MM.1S (cell line): ENCODE measurements at regions not wholly inside any gene's neighbourhood (a gene's known extent, or its start where the extent isn't known, plus 50 kb on each side); places are given as distances from the start of the nearest gene placed in this dataset.

ENCODE experiments used
- DNase-seq: peaks from one replicate; pipeline ENCODE4 v3.0.0-alpha.2; 2015
- H2AFZ ChIP-seq: fragments of 300-600 bp; sonication (generic); 2 replicates; pipeline ENCODE4 v1.6.0; 2016; ENCODE audit warnings: antibody characterized with exemption, low read length
- H3F3A ChIP-seq: fragments of 300-600 bp; sonication (generic); 2 replicates; pipeline ENCODE4 v1.6.1; 2016; ENCODE audit warnings: mild to moderate bottlenecking, antibody characterized with exemption, low read length, moderate library complexity, mixed read lengths; ENCODE audit not compliant: insufficient read depth
- H3K27ac ChIP-seq: fragments of 300-600 bp; sonication (generic); 2 replicates; pipeline ENCODE4 v1.5.1; 2016; ENCODE audit warnings: mild to moderate bottlenecking, low read length
- H3K27me3 ChIP-seq: fragments of 300-600 bp; sonication (generic); replicated peaks from 2 replicates; pipeline ENCODE4 v1.6.0; 2016; ENCODE audit warnings: low read length; ENCODE audit not compliant: insufficient read depth
- H3K36me3 ChIP-seq: fragments of 300-600 bp; sonication (generic); replicated peaks from 2 replicates; pipeline ENCODE4 v1.6.1; 2016; ENCODE audit warnings: mild to moderate bottlenecking, low read length, mixed read lengths; ENCODE audit not compliant: insufficient read depth
- H3K4me1 ChIP-seq: fragments of 300-600 bp; sonication (generic); 2 replicates; pipeline ENCODE4 v1.6.1; 2016; ENCODE audit warnings: low read length, mixed read lengths
- H3K4me2 ChIP-seq: fragments of 300-600 bp; sonication (generic); 2 replicates; pipeline ENCODE4 v1.6.0; 2016; ENCODE audit warnings: low read depth, low read length
- H3K4me3 ChIP-seq: fragments of 300-600 bp; sonication (generic); 2 replicates; pipeline ENCODE4 v1.5.1; 2016; ENCODE audit warnings: low read length, mixed read lengths
- H3K79me2 ChIP-seq: fragments of 300-600 bp; sonication (generic); 2 replicates; pipeline ENCODE4 v1.6.1; 2016; ENCODE audit warnings: mixed run types, low read length, mixed read lengths
- H3K9ac ChIP-seq: fragments of 300-600 bp; sonication (generic); 2 replicates; pipeline ENCODE4 v1.6.1; 2016; ENCODE audit warnings: low read length, mixed read lengths
- H3K9me2 ChIP-seq: fragments of 300-600 bp; sonication (generic); replicated peaks from 2 replicates; pipeline ENCODE4 v1.6.1; 2016; ENCODE audit warnings: mild to moderate bottlenecking, low read length, mixed read lengths; ENCODE audit not compliant: insufficient read depth
- H3K9me3 ChIP-seq: fragments of 300-600 bp; sonication (generic); replicated peaks from 2 replicates; pipeline ENCODE4 v1.6.1; 2016; ENCODE audit warnings: mild to moderate bottlenecking, low read length, mixed read lengths; ENCODE audit not compliant: insufficient read depth
- H4K20me1 ChIP-seq: fragments of 300-600 bp; sonication (generic); 2 replicates; pipeline ENCODE4 v1.6.1; 2016; ENCODE audit warnings: mild to moderate bottlenecking, low read length, moderate library complexity, mixed read lengths; ENCODE audit not compliant: insufficient read depth
- CTCF ChIP-seq: fragments of 300-600 bp; sonication (generic); IDR thresholded peaks from 2 replicates; pipeline ENCODE4 v1.5.1; 2016; ENCODE audit warnings: antibody characterized with exemption, low read length, mixed read lengths
- EZH2 ChIP-seq: fragments of 300-600 bp; sonication (generic); optimal IDR thresholded peaks from 2 replicates; pipeline ENCODE3; 2017; ENCODE audit warnings: low read depth, mild to moderate bottlenecking, antibody characterized with exemption, low read length, mixed read lengths
- EZH2phosphoT487 ChIP-seq: fragments of 300-600 bp; sonication (generic); IDR thresholded peaks from 2 replicates; pipeline ENCODE4 v1.6.1; 2018; ENCODE audit warnings: antibody characterized with exemption, low read length

GRCh38 chr16:79753286-79753685 is 152.7 kb upstream of the MAF start:
- Histone ChIP-seq H3K4me3 (no peak overlapping the region), H3K9me3 (no peaks in the 10 kb centered on the region), H2AFZ (no peak overlapping the region), H3F3A (no peaks in the 10 kb centered on the region), H3K27ac (no peak overlapping the region), H4K20me1 (no peaks in the 10 kb centered on the region), H3K9me2 (no peaks in the 10 kb centered on the region), H3K4me2 (no peak overlapping the region), H3K9ac (no peak overlapping the region), H3K4me1 (no peaks in the 10 kb centered on the region), H3K27me3 (no peaks in the 10 kb centered on the region), H3K79me2 (no peaks in the 10 kb centered on the region), H3K36me3 (no peaks in the 10 kb centered on the region)
- DNase-seq, result no peak
- no peak for TF ChIP-seq EZH2
- TF ChIP-seq CTCF, result no peak
- TF ChIP-seq EZH2phosphoT487, result no peak

DNA sequence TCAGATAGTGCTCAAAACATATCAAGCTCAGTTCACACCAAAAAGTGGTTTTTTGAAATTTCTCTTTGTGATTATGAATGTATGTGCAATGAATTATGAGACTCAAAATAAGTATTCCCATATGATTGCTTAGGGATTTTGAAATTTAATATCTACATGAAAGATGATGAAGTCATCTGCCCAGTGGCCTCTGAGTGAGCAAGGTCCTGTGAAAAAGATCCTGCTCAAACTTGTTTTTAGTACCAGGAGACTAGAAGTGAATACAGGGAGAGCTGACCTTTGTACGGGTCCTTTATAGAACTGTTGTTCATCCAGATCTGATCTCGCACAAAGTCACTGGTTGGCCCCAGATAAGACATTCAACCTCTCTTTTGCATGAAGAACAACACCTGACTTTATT is 151.9 kb upstream of the MAF start:
- Histone ChIP-seq H3K9ac (no peak overlapping the region), H3K4me3 (no peak overlapping the region), H3K36me3 (no peaks in the 10 kb centered on the region), H4K20me1 (no peaks in the 10 kb centered on the region), H3K27ac (no peak overlapping the region), H3F3A (no peaks in the 10 kb centered on the region), H3K27me3 (no peaks in the 10 kb centered on the region), H3K9me3 (no peaks in the 10 kb centered on the region), H3K9me2 (no peaks in the 10 kb centered on the region), H3K4me1 (no peaks in the 10 kb centered on the region), H2AFZ (no peak overlapping the region), H3K79me2 (no peaks in the 10 kb centered on the region), H3K4me2 (no peak overlapping the region)
- DNase-seq, result no peak
- TF ChIP-seq CTCF, result no peak
- no peak for TF ChIP-seq EZH2phosphoT487
- TF ChIP-seq EZH2, result no peak

- H3F3A ChIP-seq, result no peaks in the 10 kb centered on the region
- no peaks in the 10 kb centered on the region for H3K36me3 ChIP-seq
- no peak overlapping the region for H3K4me3 ChIP-seq
- no peak for DNase-seq
- H3K79me2 ChIP-seq, result no peaks in the 10 kb centered on the region
- no peak overlapping the region for H3K27ac ChIP-seq
- H2AFZ ChIP-seq, result no peak overlapping the region
- no peaks in the 10 kb centered on the region for H3K27me3 ChIP-seq
- H3K4me1 ChIP-seq, result no peaks in the 10 kb centered on the region
- no peak for TF ChIP-seq EZH2phosphoT487
- no peak for TF ChIP-seq CTCF
- no peak for TF ChIP-seq EZH2
- H3K9ac ChIP-seq, result no peak overlapping the region
- H3K9me3 ChIP-seq, result no peaks in the 10 kb centered on the region
- H4K20me1 ChIP-seq, result no peaks in the 10 kb centered on the region
- no peaks in the 10 kb centered on the region for H3K9me2 ChIP-seq
- H3K4me2 ChIP-seq, result no peak overlapping the region
These were observed 151.1 kb upstream of the MAF start for GRCh38 chr16:79751471-79752184.
